H1 (cell line): ENCODE measurements at regions not wholly inside any gene's neighbourhood (a gene's known extent, or its start where the extent isn't known, plus 50 kb on each side); places are given as distances from the start of the nearest gene placed in this dataset.

Source experiments
- CTCF ChIA-PET: fragments of 300-600 bp; sonication (Branson Sonifier 250); formaldehyde crosslinking; loops from one replicate; lab custom pipeline; 2021; ENCODE audit not compliant: partially characterized antibody; lab: Charles Lee
- POLR2A ChIA-PET: fragments of 300-600 bp; sonication (Branson Sonifier 250); formaldehyde crosslinking; loops from one replicate; lab custom pipeline; 2021; ENCODE audit warnings: inconsistent platforms; ENCODE audit not compliant: partially characterized antibody; lab: Charles Lee
- DNase-seq, 2 experiments: peaks; one replicate each; pipeline versions ENCODE4 v3.0.0 to v3.0.0-alpha.2; 2010 to 2022; ENCODE audit warnings: low spot score in 2 of 2, low read depth in 1 of 2, mixed read lengths in 1 of 2
- FAIRE-seq: peaks from 2 replicates; lab custom pipeline; 2011; peaks lifted over from hg19 to GRCh38; lab: Jason Lieb, UNC
- H2AFZ ChIP-seq: 2 replicates; pipeline ENCODE4 v1.8.1; 2012; ENCODE audit warnings: low read length, inconsistent platforms
- H2AK5ac ChIP-seq: 2 replicates; pipeline ENCODE4 v1.6.1; 2013; ENCODE audit warnings: low read depth, low read length
- H2BK120ac ChIP-seq: replicated peaks from 2 replicates; pipeline ENCODE3; 2013; ENCODE audit warnings: low read depth, low read length, inconsistent platforms
- H2BK12ac ChIP-seq: 2 replicates; pipeline ENCODE4 v1.6.1; 2013; ENCODE audit warnings: low read depth, low read length
- H2BK15ac ChIP-seq: 2 replicates; pipeline ENCODE4 v1.6.1; 2013; ENCODE audit warnings: low read length
- H2BK20ac ChIP-seq: 2 replicates; pipeline ENCODE4 v1.6.1; 2013; ENCODE audit warnings: low read length
- H2BK5ac ChIP-seq: 2 replicates; pipeline ENCODE4 v1.6.1; 2013; ENCODE audit warnings: low read depth, low read length
- H3K14ac ChIP-seq: 2 replicates; pipeline ENCODE4 v1.6.1; 2013; ENCODE audit warnings: inconsistent platforms; ENCODE audit not compliant: insufficient read length
- H3K18ac ChIP-seq: 2 replicates; pipeline ENCODE4 v1.6.1; 2013; ENCODE audit warnings: low read length; ENCODE audit errors: extremely low read depth
- H3K23ac ChIP-seq: 2 replicates; pipeline ENCODE4 v1.6.1; 2013; ENCODE audit warnings: inconsistent platforms; ENCODE audit not compliant: insufficient read length
- H3K23me2 ChIP-seq: 2 replicates; pipeline ENCODE4 v1.6.1; 2013; ENCODE audit warnings: low read depth, low read length
- H3K27ac ChIP-seq: 2 replicates; pipeline ENCODE4 v1.6.1; 2011; ENCODE audit warnings: low read depth, low read length, inconsistent platforms
- H3K27me3 ChIP-seq, 4 experiments: replicated peaks in 1 of 4; 1 replicate in 1 of 4; 2 replicates in 3 of 4; pipeline versions ENCODE4 v1.6.1 to v1.8.1; 2011 to 2013; ENCODE audit warnings: low read length in 3 of 4, mild to moderate bottlenecking in 3 of 4, inconsistent platforms in 2 of 4, mixed read lengths in 2 of 4, moderate library complexity in 1 of 4; ENCODE audit not compliant: control insufficient read depth in 3 of 4, insufficient read depth in 3 of 4; ENCODE audit errors: extremely low read depth in 1 of 4
- H3K36me3 ChIP-seq, 4 experiments: 2 replicates each; pipeline versions ENCODE4 v1.6.1 to v1.8.1; 2011 to 2013; ENCODE audit warnings: mild to moderate bottlenecking in 4 of 4, low read length in 3 of 4, moderate library complexity in 2 of 4, control low read depth in 1 of 4, inconsistent platforms in 1 of 4; ENCODE audit not compliant: insufficient read depth in 4 of 4, control insufficient read depth in 2 of 4
- H3K4ac ChIP-seq: replicated peaks from 2 replicates; pipeline ENCODE3; 2013; ENCODE audit warnings: low read length, low read depth, mixed read lengths, inconsistent platforms; ENCODE audit not compliant: insufficient read length
- H3K4me1 ChIP-seq, 4 experiments: replicated peaks in 1 of 4; 1 replicate in 1 of 4; 2 replicates in 3 of 4; pipeline versions ENCODE4 v1.6.1 to v1.8.1; 2011 to 2013; ENCODE audit warnings: low read length in 3 of 4, inconsistent platforms in 2 of 4, mixed read lengths in 1 of 4; ENCODE audit not compliant: insufficient read depth in 4 of 4, control insufficient read depth in 3 of 4
- H3K4me2 ChIP-seq, 2 experiments: 2 replicates each; pipeline versions ENCODE4 v1.6.1 to v1.8.1; 2011 to 2013; ENCODE audit warnings: low read depth in 2 of 2, low read length in 2 of 2, control low read depth in 1 of 2, inconsistent platforms in 1 of 2, mild to moderate bottlenecking in 1 of 2; ENCODE audit not compliant: insufficient read depth in 1 of 2
- H3K4me3 ChIP-seq, 4 experiments: fragments of 200-600, 300-600 bp in 1 of 4; sonication (generic), shearing (Covaris generic), sonication (Bioruptor Twin) in 1 of 4; 2 replicates each; pipeline versions ENCODE4 v1.5.1 to v1.8.1; 2011 to 2016; ENCODE audit warnings: low read length in 4 of 4, low read depth in 3 of 4, control low read depth in 2 of 4, inconsistent platforms in 2 of 4, mild to moderate bottlenecking in 2 of 4, mixed read lengths in 1 of 4, moderate library complexity in 1 of 4; ENCODE audit not compliant: insufficient read depth in 2 of 4; ENCODE audit errors: extremely low read depth in 1 of 4
- H3K56ac ChIP-seq: replicated peaks from 2 replicates; pipeline ENCODE3; 2013; ENCODE audit warnings: low read depth, mild to moderate bottlenecking, mixed read lengths, low read length, inconsistent platforms; ENCODE audit not compliant: insufficient read length
- H3K79me1 ChIP-seq: 2 replicates; pipeline ENCODE4 v1.6.1; 2013; ENCODE audit warnings: low read depth, low read length, control low read depth
- H3K79me2 ChIP-seq, 2 experiments: 2 replicates each; pipeline versions ENCODE4 v1.6.1 to v1.8.1; 2012 to 2013; ENCODE audit warnings: low read length in 2 of 2, mild to moderate bottlenecking in 2 of 2, inconsistent platforms in 1 of 2; ENCODE audit not compliant: insufficient read depth in 2 of 2, control insufficient read depth in 1 of 2
- H3K9ac ChIP-seq, 4 experiments: replicated peaks in 1 of 4; 1 replicate in 1 of 4; 2 replicates in 3 of 4; pipeline versions ENCODE4 v1.6.1 to v1.8.1; 2011 to 2013; ENCODE audit warnings: low read depth in 3 of 4, low read length in 3 of 4, control low read depth in 2 of 4, mild to moderate bottlenecking in 2 of 4, moderate library complexity in 2 of 4, inconsistent platforms in 1 of 4; ENCODE audit errors: extremely low read depth in 1 of 4
- H3K9me3 ChIP-seq, 2 experiments: 2 replicates each; pipeline versions ENCODE4 v1.6.1 to v1.8.1; 2012 to 2013; ENCODE audit warnings: mild to moderate bottlenecking in 2 of 2, moderate library complexity in 2 of 2, control low read depth in 1 of 2, inconsistent platforms in 1 of 2, low read depth in 1 of 2, low read length in 1 of 2, mixed read lengths in 1 of 2; ENCODE audit not compliant: insufficient read depth in 2 of 2
- H4K20me1 ChIP-seq, 2 experiments: replicated peaks in 1 of 2; 2 replicates each; pipeline versions ENCODE3 to v1.8.1; 2011 to 2013; ENCODE audit warnings: inconsistent platforms in 2 of 2, low read length in 2 of 2, mild to moderate bottlenecking in 1 of 2; ENCODE audit not compliant: insufficient read depth in 2 of 2, control insufficient read depth in 1 of 2
- H4K5ac ChIP-seq: 2 replicates; pipeline ENCODE4 v1.6.1; 2013; ENCODE audit warnings: low read length, low read depth, mixed read lengths, inconsistent platforms; ENCODE audit not compliant: insufficient read length
- H4K8ac ChIP-seq: 2 replicates; pipeline ENCODE4 v1.8.0; 2013; ENCODE audit warnings: mild to moderate bottlenecking, moderate library complexity, low read length, inconsistent platforms; ENCODE audit not compliant: insufficient read depth; ENCODE audit errors: extremely low read depth
- H4K91ac ChIP-seq: replicated peaks from 2 replicates; pipeline ENCODE3; 2013; ENCODE audit warnings: low read length, mixed read lengths, inconsistent platforms; ENCODE audit not compliant: insufficient read length
- POU5F1 ChIP-seq: IDR thresholded peaks from 2 replicates; pipeline ENCODE4 v1.6.1; 2011; ENCODE audit warnings: low read depth, mild to moderate bottlenecking, low read length, moderate library complexity
- TAF1 ChIP-seq: IDR thresholded peaks from 2 replicates; pipeline ENCODE4 v1.6.1; 2011; ENCODE audit warnings: mild to moderate bottlenecking, low read depth, low read length
- WGBS, 2 experiments: shearing (Covaris generic) in 1 of 2; methylation state at CpG; one replicate each; pipeline versions ENCODE4 v1.1.6 to v1.1.7; 2013 to 2015; ENCODE audit warnings: low lambda C conversion rate in 2 of 2, mixed read lengths in 2 of 2, inconsistent platforms in 1 of 2, low coverage in 1 of 2, missing lambda C conversion rate in 1 of 2; ENCODE audit not compliant: insufficient replicate concordance in 2 of 2, insufficient coverage in 1 of 2, insufficient read length in 1 of 2; ENCODE audit errors: extremely low coverage in 1 of 2, missing lambda C conversion rate in 1 of 2; 5-methylcytosine and 5-hydroxymethylcytosine counted together
- TF ChIP-seq, protein P1 (sequence below): IDR thresholded peaks from 2 replicates; pipeline ENCODE4 v1.6.1; 2012; ENCODE audit warnings: inconsistent platforms

DNA sequence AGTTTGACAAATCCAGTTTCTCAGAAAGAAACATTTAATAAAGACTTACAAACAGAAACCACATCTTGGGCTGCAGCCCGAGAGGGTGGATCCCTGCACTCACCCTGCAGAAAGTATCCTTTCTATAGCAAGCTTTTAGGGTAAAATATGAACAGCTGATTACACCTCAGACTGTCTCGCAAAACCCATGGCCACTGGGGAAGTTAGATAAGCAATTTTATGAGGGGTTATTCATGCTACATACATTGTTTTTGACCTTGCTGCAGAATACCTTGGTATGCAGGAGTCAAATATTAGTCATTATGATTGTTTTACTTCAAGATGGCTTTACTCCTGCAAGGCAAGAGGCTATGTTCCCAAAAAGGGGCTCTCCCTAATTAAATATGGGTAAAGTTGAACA is 126.9 kb downstream of the OR2B2 start:
- DNase-seq (no peak), FAIRE-seq (no peak)
- H3K23ac ChIP-seq: no peak overlapping the region
- H3K9ac ChIP-seq: no peak overlapping the region
- H4K91ac ChIP-seq: no peak overlapping the region
- CTCF ChIA-PET: interaction anchor here (0.8 to 2.2 kb wide), 3 partner anchors 13 to 45 kb away, joined by 3 to 11 read pairs (median 4); no protein-coding TSS in a partner anchor
- H3K36me3 ChIP-seq: no peaks in the 10 kb centered on the region
- H2BK15ac ChIP-seq: no peak overlapping the region
- H3K79me1 ChIP-seq: no peaks in the 10 kb centered on the region
- H3K27me3 ChIP-seq: no peaks in the 10 kb centered on the region
- no peak overlapping the region for H2BK120ac ChIP-seq
- 93% methylated on average over 2 of the region's 2 CpGs; no CpG with 5 or more reads in 1 of the 2 experiments for WGBS, 2 experiments
- no peak overlapping the region for H3K27ac ChIP-seq
- no peak overlapping the region for H3K14ac ChIP-seq
- no peak overlapping the region for H2AK5ac ChIP-seq
- H3K4me2 ChIP-seq: no peak overlapping the region
- H2BK5ac ChIP-seq: no peak overlapping the region
- H3K56ac ChIP-seq: no peak overlapping the region
- TF ChIP-seq, protein P1, sequence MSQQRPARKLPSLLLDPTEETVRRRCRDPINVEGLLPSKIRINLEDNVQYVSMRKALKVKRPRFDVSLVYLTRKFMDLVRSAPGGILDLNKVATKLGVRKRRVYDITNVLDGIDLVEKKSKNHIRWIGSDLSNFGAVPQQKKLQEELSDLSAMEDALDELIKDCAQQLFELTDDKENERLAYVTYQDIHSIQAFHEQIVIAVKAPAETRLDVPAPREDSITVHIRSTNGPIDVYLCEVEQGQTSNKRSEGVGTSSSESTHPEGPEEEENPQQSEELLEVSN: no peak
- TF ChIP-seq TAF1 (no peak), POU5F1 (no peak)
- TF ChIP-seq, all 59 proteins: peak for 0
- no peak overlapping the region for H4K8ac ChIP-seq
- H3K4ac ChIP-seq: no peak overlapping the region
- no peaks in the 10 kb centered on the region for H4K20me1 ChIP-seq
- H4K5ac ChIP-seq: no peak overlapping the region
- H3K9me3 ChIP-seq: no peaks in the 10 kb centered on the region
- H3K4me1 ChIP-seq: no peaks in the 10 kb centered on the region
- no peak overlapping the region for H2BK20ac ChIP-seq
- no peaks in the 10 kb centered on the region for H3K23me2 ChIP-seq
- POLR2A ChIA-PET: interaction anchor here (1.4 kb wide), 1 partner anchor 16 kb away, joined by 3 read pairs; no protein-coding TSS in a partner anchor
- no peaks in the 10 kb centered on the region for H3K79me2 ChIP-seq
- H2BK12ac ChIP-seq: no peak overlapping the region
- H3K4me3 ChIP-seq: no peak overlapping the region
- H3K18ac ChIP-seq: no peak overlapping the region
- H2AFZ ChIP-seq: no peak overlapping the region
